A673 (cell line): ENCODE measurements at regions not wholly inside any gene's neighbourhood (a gene's known extent, or its start where the extent isn't known, plus 50 kb on each side); places are given as distances from the start of the nearest gene placed in this dataset.

ENCODE experiments used
- BruUV-seq: library from RNA; stranded (reverse); fragments of 400-500 nt; replicated peaks from 2 replicates; lab custom pipeline; 2021; lab: Mats Ljungman, UMichigan
- CTCF ChIA-PET: fragments of 300-600 bp; sonication (Branson Sonifier 250); formaldehyde crosslinking; loops from one replicate; lab custom pipeline; 2022; ENCODE audit warnings: antibody characterized with exemption; lab: Charles Lee
- POLR2A ChIA-PET: fragments of 300-600 bp; sonication (Branson Sonifier 250); formaldehyde crosslinking; loops from one replicate; lab custom pipeline; 2022; ENCODE audit warnings: antibody characterized with exemption; ENCODE audit not compliant: low non-redundant PET; lab: Charles Lee
- DNase-seq: peaks from one replicate; pipeline ENCODE4 v3.0.0-alpha.2; 2015; ENCODE audit warnings: low spot score
- H3K27ac ChIP-seq: fragments of 200-600 bp; sonication (generic); 2 replicates; pipeline ENCODE4 v1.5.1; 2016; ENCODE audit warnings: mixed run types, low read depth, mild to moderate bottlenecking, mixed read lengths, antibody characterized with exemption, low read length; ENCODE audit not compliant: poor library complexity, severe bottlenecking
- H3K27me3 ChIP-seq: fragments of 200-600 bp; sonication (generic); replicated peaks from 2 replicates; pipeline ENCODE4 v1.6.1; 2017; ENCODE audit warnings: mixed run types, low read depth, mild to moderate bottlenecking, mixed read lengths, antibody characterized with exemption, low read length; ENCODE audit not compliant: insufficient read depth, poor library complexity
- H3K36me3 ChIP-seq: fragments of 200-600 bp; sonication (generic); 2 replicates; pipeline ENCODE4 v1.6.1; 2016; ENCODE audit warnings: mixed run types, mild to moderate bottlenecking, mixed read lengths, antibody characterized with exemption, low read length; ENCODE audit not compliant: insufficient read depth, poor library complexity, severe bottlenecking
- H3K4me1 ChIP-seq: fragments of 200-600 bp; sonication (generic); 2 replicates; pipeline ENCODE4 v1.6.1; 2017; ENCODE audit warnings: mixed run types, mild to moderate bottlenecking, mixed read lengths, antibody characterized with exemption, low read length; ENCODE audit not compliant: insufficient read depth, poor library complexity, severe bottlenecking
- H3K4me3 ChIP-seq: fragments of 200-600 bp; sonication (generic); 2 replicates; pipeline ENCODE4 v1.5.1; 2016; ENCODE audit warnings: low read depth, mixed run types, mild to moderate bottlenecking, mixed read lengths, low read length; ENCODE audit not compliant: poor library complexity, severe bottlenecking
- H3K9me3 ChIP-seq: fragments of 200-600 bp; sonication (generic); 2 replicates; pipeline ENCODE4 v1.6.1; 2016; ENCODE audit warnings: mixed run types, low read depth, mild to moderate bottlenecking, mixed read lengths, antibody characterized with exemption, low read length; ENCODE audit not compliant: poor library complexity, severe bottlenecking
- CTCF ChIP-seq: fragments of 300-800, 200-600 bp; sonication (generic); conservative IDR thresholded peaks from 2 replicates; pipeline ENCODE4 v1.5.1; 2017; ENCODE audit warnings: low read depth, mild to moderate bottlenecking, antibody characterized with exemption, low read length, moderate library complexity, mixed read lengths
- EZH2 ChIP-seq: fragments of 200-600 bp; sonication (generic); IDR thresholded peaks from 2 replicates; pipeline ENCODE4 v1.6.1; 2017; ENCODE audit warnings: borderline replicate concordance, low read depth, mild to moderate bottlenecking, mixed read lengths, antibody characterized with exemption, low read length; ENCODE audit not compliant: poor library complexity, severe bottlenecking
- intact Hi-C: fragments of 100-400 bp; cut with micrococcal nuclease; formaldehyde crosslinking; loops from one replicate; pipeline ENCODE4 v1.10.0; 2022; ENCODE audit not compliant: unreplicated experiment

GRCh38 chr1:38326856-38327255 lies 280.3 kb upstream of the POU3F1 start:
- ChIA-PET CTCF (no interaction called here), POLR2A (interaction anchor here (0.6 kb wide), 1 partner anchor 68 kb away, joined by 3 read pairs; no protein-coding TSS in a partner anchor)
- Histone ChIP-seq H3K4me3 (no peak overlapping the region), H3K9me3 (no peaks in the 10 kb centered on the region), H3K27ac (no peak overlapping the region), H3K36me3 (no peaks in the 10 kb centered on the region), H3K4me1 (no peaks in the 10 kb centered on the region), H3K27me3 (no peaks in the 10 kb centered on the region)
- no TSS peak for BruUV-seq
- intact Hi-C loops: no loop called here
- no peak for TF ChIP-seq CTCF
- TF ChIP-seq EZH2: no peak
- no peak for DNase-seq

- Histone ChIP-seq H3K9me3 (no peaks in the 10 kb centered on the region), H3K27me3 (no peaks in the 10 kb centered on the region), H3K36me3 (no peaks in the 10 kb centered on the region), H3K4me1 (no peaks in the 10 kb centered on the region), H3K27ac (no peak overlapping the region), H3K4me3 (no peak overlapping the region)
- ChIA-PET CTCF (no interaction called here), POLR2A (interaction anchor here (0.6 kb wide), 1 partner anchor 68 kb away, joined by 3 read pairs; no protein-coding TSS in a partner anchor)
- no TSS peak for BruUV-seq
- DNase-seq: peak; percentile 21
- intact Hi-C loops: no loop called here
- no peak for TF ChIP-seq EZH2
- no peak for TF ChIP-seq CTCF
Observed at GRCh38 chr1:38326135-38326534, 279.5 kb upstream of the POU3F1 start.

- no peak for TF ChIP-seq EZH2
- no peak for TF ChIP-seq CTCF
- ChIA-PET POLR2A (no interaction called here), CTCF (no interaction called here)
- no peaks in the 10 kb centered on the region for H3K4me1 ChIP-seq
- H3K27me3 ChIP-seq: no peaks in the 10 kb centered on the region
- no TSS peak for BruUV-seq
- DNase-seq: no peak
- no peaks in the 10 kb centered on the region for H3K9me3 ChIP-seq
- H3K36me3 ChIP-seq: no peaks in the 10 kb centered on the region
- H3K27ac ChIP-seq: no peak overlapping the region
- intact Hi-C loops: no loop called here
- H3K4me3 ChIP-seq: no peak overlapping the region
Observed at GRCh38 chr1:38312753-38313152, 266.2 kb upstream of the POU3F1 start.
